IPS-NIHi7 (cell line): ENCODE measurements at regions not wholly inside any gene's neighbourhood (a gene's known extent, or its start where the extent isn't known, plus 50 kb on each side); places are given as distances from the start of the nearest gene placed in this dataset.

ENCODE experiments used
- DNase-seq: peaks from one replicate; pipeline ENCODE4 v3.0.0; 2012; ENCODE audit warnings: mixed read lengths; ENCODE audit errors: extremely low spot score

GRCh38 chr20:50425076-50425475 is 85.1 kb upstream of the PTPN1 start:
- DNase-seq: no peak

GRCh38 chr20:50426866-50427718 is 83.1 kb upstream of the PTPN1 start:
- no peak for DNase-seq

- no peak for DNase-seq
Measured at GRCh38 chr20:50427719-50428083, 82.5 kb upstream of the PTPN1 start.

GRCh38 chr20:50428097-50428828 is 81.9 kb upstream of the PTPN1 start:
- no peak for DNase-seq

- DNase-seq: no peak
Measured at GRCh38 chr20:50429412-50429811, 80.8 kb upstream of the PTPN1 start.

- no peak for DNase-seq
Measured at GRCh38 chr20:50431066-50431450, 79.1 kb upstream of the PTPN1 start.

GRCh38 chr20:50433001-50433761 is 77.0 kb upstream of the PTPN1 start:
- DNase-seq: no peak

- DNase-seq: no peak
Measured at GRCh38 chr20:50434321-50434652, 75.9 kb upstream of the PTPN1 start.

GRCh38 chr20:50434653-50435396 is 75.4 kb upstream of the PTPN1 start:
- DNase-seq: no peak

GRCh38 chr20:50435397-50436051 is 74.7 kb upstream of the PTPN1 start:
- no peak for DNase-seq

GRCh38 chr20:50436052-50436656 is 74.0 kb upstream of the PTPN1 start:
- DNase-seq: no peak

- no peak for DNase-seq
Measured at GRCh38 chr20:50436696-50437095, 73.5 kb upstream of the PTPN1 start.

GRCh38 chr20:50438986-50439407 is 71.2 kb upstream of the PTPN1 start:
- DNase-seq: no peak

GRCh38 chr20:50439539-50440453 is 70.4 kb upstream of the PTPN1 start:
- DNase-seq: no peak

GRCh38 chr20:50442512-50442911 is 67.7 kb upstream of the PTPN1 start:
- DNase-seq: no peak

- DNase-seq: no peak
Measured at GRCh38 chr20:50445354-50446151, 64.6 kb upstream of the PTPN1 start.

- no peak for DNase-seq
Measured at GRCh38 chr20:50446351-50447101, 63.7 kb upstream of the PTPN1 start.

GRCh38 chr20:50447102-50447804 is 62.9 kb upstream of the PTPN1 start:
- no peak for DNase-seq
